ENCODE measurements at regions not wholly inside any gene's neighbourhood (a gene's known extent, or its start where the extent isn't known, plus 50 kb on each side); places are given as distances from the start of the nearest gene placed in this dataset.

GRCh38 chr2:204175552-204176271, 239.1 kb downstream of the ICOS start:
- Histone ChIP-seq H3K79me2 (ENCODE audit: control insufficient read depth, insufficient read depth, low read length) (no peaks in the 10 kb centered on the region), H2AFZ (ENCODE audit: insufficient read depth, low read depth, low read length, poor library complexity, severe bottlenecking) (no peak overlapping the region), H3K36me3 (replicated peaks in 1 of 2; ENCODE audit: control extremely low read depth in 1 of 2, control insufficient read depth in 1 of 2, extremely low read depth in 1 of 2, insufficient read depth in 2 of 2, low read length in 1 of 2) (no peaks in the 10 kb centered on the region), H3K9ac (ENCODE audit: low read length) (no peak overlapping the region), H3K4me2 (replicated peaks; ENCODE audit: low read depth, low read length, poor library complexity, severe bottlenecking) (no peak overlapping the region), H3K27ac (ENCODE audit: low read length in 2 of 2) (no peak overlapping the region), H4K20me1 (ENCODE audit: control insufficient read depth, insufficient read depth, low read length, poor library complexity, severe bottlenecking) (no peaks in the 10 kb centered on the region), H3K4me1 (ENCODE audit: control insufficient read depth in 2 of 2, insufficient read depth in 2 of 2, low read length in 2 of 2) (no peaks in the 10 kb centered on the region), H3K9me3 (ENCODE audit: control extremely low read depth in 1 of 3, control insufficient read depth in 2 of 3, insufficient read depth in 1 of 3, low read length in 2 of 3) (no peaks in the 10 kb centered on the region), H3K27me3 (replicated peaks in 1 of 4; ENCODE audit: control extremely low read depth in 1 of 4, control insufficient read depth in 3 of 4, insufficient read depth in 4 of 4, low read length in 3 of 4) (no peaks in the 10 kb centered on the region), H3K4me3 (ENCODE audit: control extremely low read depth in 1 of 5, extremely low read depth in 1 of 5, insufficient read depth in 1 of 5, low read depth in 2 of 5, low read length in 4 of 5) (no peak overlapping the region)
- no peak overlapping the region for H3K27ac Mint-ChIP-seq
- ChIA-PET POLR2A (no interaction called here), CTCF (no interaction called here)
- ATAC-seq (ENCODE audit: low read depth) (no peak), DNase-seq (no peak)
- TF ChIP-seq CTCF (IDR thresholded peaks at IDR 0.05) = no peak
- no peak for TF ChIP-seq EZH2 (IDR thresholded peaks at IDR 0.05; ENCODE audit: borderline replicate concordance, insufficient read depth, low read depth, low read length, poor library complexity, severe bottlenecking)
- H3K27me3 Mint-ChIP-seq = peaks cover 6% of the 10 kb centered on the region
- no peak overlapping the region for H3K4me3 Mint-ChIP-seq
- 100% methylated on average over 3 of the region's 4 CpGs for WGBS (ENCODE audit: insufficient coverage)
- H3K9me3 Mint-ChIP-seq (ENCODE audit: insufficient read depth) = no peaks in the 10 kb centered on the region
- intact Hi-C loops (cut with micrococcal nuclease) = no loop called here
- no peaks in the 10 kb centered on the region for H3K4me1 Mint-ChIP-seq

GRCh38 chr2:204176306-204176705, 239.7 kb downstream of the ICOS start:
- CTCF ChIA-PET = no interaction called here

More at GRCh38 chr2:204176306-204176705, 239.7 kb downstream of the ICOS start:
- POLR2A ChIA-PET = no interaction called here
- H3K79me2 ChIP-seq (ENCODE audit: control insufficient read depth, insufficient read depth, low read length) = no peaks in the 10 kb centered on the region
- no peaks in the 10 kb centered on the region for H4K20me1 ChIP-seq (ENCODE audit: control insufficient read depth, insufficient read depth, low read length, poor library complexity, severe bottlenecking)
- H3K4me1 Mint-ChIP-seq = no peaks in the 10 kb centered on the region
- H3K9me3 Mint-ChIP-seq (ENCODE audit: insufficient read depth) = no peaks in the 10 kb centered on the region
- WGBS (ENCODE audit: insufficient coverage) = 100% methylated on average over 1 of the region's 1 CpG
- no peak overlapping the region for H3K4me3 ChIP-seq (ENCODE audit: control extremely low read depth in 1 of 5, extremely low read depth in 1 of 5, insufficient read depth in 1 of 5, low read depth in 2 of 5, low read length in 4 of 5)
- H3K4me2 ChIP-seq (replicated peaks; ENCODE audit: low read depth, low read length, poor library complexity, severe bottlenecking) = no peak overlapping the region
- H3K27ac ChIP-seq (ENCODE audit: low read length in 2 of 2) = no peak overlapping the region
- H3K4me3 Mint-ChIP-seq = no peak overlapping the region
- H3K4me1 ChIP-seq (ENCODE audit: control insufficient read depth in 2 of 2, insufficient read depth in 2 of 2, low read length in 2 of 2) = no peaks in the 10 kb centered on the region
- H3K27me3 Mint-ChIP-seq = peaks cover 8% of the 10 kb centered on the region
- H2AFZ ChIP-seq (ENCODE audit: insufficient read depth, low read depth, low read length, poor library complexity, severe bottlenecking) = no peak overlapping the region
- ATAC-seq (ENCODE audit: low read depth) (no peak), DNase-seq (no peak)
- no peak overlapping the region for H3K27ac Mint-ChIP-seq
- H3K27me3 ChIP-seq (replicated peaks in 1 of 4; ENCODE audit: control extremely low read depth in 1 of 4, control insufficient read depth in 3 of 4, insufficient read depth in 4 of 4, low read length in 3 of 4) = no peaks in the 10 kb centered on the region
- no peak overlapping the region for H3K9ac ChIP-seq (ENCODE audit: low read length)
- H3K36me3 ChIP-seq (replicated peaks in 1 of 2; ENCODE audit: control extremely low read depth in 1 of 2, control insufficient read depth in 1 of 2, extremely low read depth in 1 of 2, insufficient read depth in 2 of 2, low read length in 1 of 2) = no peaks in the 10 kb centered on the region
- intact Hi-C loops (cut with micrococcal nuclease) = no loop called here
- TF ChIP-seq EZH2 (IDR thresholded peaks at IDR 0.05; ENCODE audit: borderline replicate concordance, insufficient read depth, low read depth, low read length, poor library complexity, severe bottlenecking) = no peak
- no peak for TF ChIP-seq CTCF (IDR thresholded peaks at IDR 0.05)
- H3K9me3 ChIP-seq (ENCODE audit: control extremely low read depth in 1 of 3, control insufficient read depth in 2 of 3, insufficient read depth in 1 of 3, low read length in 2 of 3) = no peaks in the 10 kb centered on the region
